ENCODE measurements at regions not wholly inside any gene's neighbourhood (a gene's known extent, or its start where the extent isn't known, plus 50 kb on each side); places are given as distances from the start of the nearest gene placed in this dataset.
"Not testable (repeated sequence)": the region's sequence is repeated elsewhere in the genome, so short reads cannot be mapped to it uniquely, and the experiment has no call there.

- not testable (repeated sequence) for DNase-seq (ENCODE audit: low read depth in 1 of 2, low spot score in 1 of 2)
Measured at GRCh38 chr2:91568391-91569338, 2877.2 kb downstream of the RPIA start.

DNA sequence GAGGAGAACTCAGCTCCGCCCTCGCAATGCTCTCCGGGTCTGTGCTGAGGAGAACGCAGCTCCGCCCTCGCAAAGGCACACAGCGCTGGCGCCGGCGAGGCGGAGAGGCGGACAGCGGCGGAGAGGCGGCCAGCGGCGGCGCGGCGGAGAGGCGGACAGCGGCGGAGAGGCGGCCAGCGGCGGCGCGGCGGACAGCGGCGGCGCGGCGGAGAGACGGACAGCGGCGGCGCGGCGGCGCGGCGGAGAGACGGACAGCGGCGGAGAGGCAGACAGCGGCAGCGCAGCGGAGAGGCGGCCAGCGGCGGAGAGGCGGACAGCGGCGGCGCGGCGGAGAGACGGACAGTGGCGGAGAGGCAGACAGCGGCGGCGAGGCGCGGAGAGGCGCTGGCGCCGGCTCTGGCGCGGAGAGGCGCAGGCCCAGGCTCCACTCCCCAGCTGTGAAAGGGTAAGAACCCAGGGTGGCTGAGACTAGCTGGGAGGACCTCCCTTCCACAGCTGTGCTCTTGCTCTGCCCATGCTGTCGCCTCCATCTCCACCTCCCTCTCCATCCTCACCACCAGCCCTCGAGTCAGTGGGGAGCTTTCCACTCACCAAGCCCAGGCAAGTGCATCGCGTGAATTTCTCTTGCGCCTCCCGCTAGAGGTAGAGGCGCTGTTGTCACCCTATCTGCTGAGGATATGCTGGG, 2879.9 kb downstream of the RPIA start:
- not testable (repeated sequence) for DNase-seq (ENCODE audit: low read depth in 1 of 2, low spot score in 1 of 2)

DNA sequence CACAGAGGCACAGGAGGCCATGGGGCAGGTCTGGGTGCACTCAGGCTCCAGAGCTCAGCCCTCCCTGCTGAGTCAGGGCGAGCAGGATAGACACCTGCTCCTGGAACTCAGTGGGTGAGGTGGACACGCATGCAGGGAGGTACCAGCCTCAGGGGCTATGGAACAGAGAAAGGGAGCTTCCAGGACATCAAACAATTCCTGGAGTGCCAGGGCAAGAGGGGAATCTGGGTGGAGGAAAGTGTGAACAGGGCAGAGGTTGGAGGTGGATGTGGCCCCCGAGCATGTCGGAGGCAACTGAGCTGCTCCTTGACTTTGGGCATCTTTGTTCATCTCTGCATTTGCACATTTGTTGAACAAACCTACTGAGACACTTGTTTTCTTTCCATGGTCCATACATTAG, 2881.5 kb downstream of the RPIA start:
- DNase-seq (ENCODE audit: low read depth in 1 of 2, low spot score in 1 of 2): not testable (repeated sequence)

DNA sequence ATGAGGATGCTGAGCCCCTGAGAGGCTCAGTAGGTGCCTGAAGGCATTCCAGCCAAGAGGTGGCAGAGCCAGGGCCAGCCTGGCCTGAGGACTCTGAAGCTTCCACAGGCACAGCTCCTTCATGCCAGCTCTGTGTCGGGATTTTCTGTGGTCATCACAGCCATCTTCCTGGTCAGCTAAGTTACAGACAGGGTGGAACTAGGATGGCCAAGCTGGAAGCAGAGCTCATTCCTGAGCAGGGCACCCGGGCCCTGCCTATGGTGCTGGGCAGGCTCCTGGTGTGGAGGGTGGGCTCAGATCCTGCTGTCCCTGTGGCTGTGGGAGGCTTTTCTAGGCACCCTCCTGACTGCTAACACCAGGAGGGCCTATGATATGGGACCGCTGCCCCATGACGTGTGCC, 2882.3 kb downstream of the RPIA start:
- DNase-seq (ENCODE audit: low read depth in 1 of 2, low spot score in 1 of 2): not testable (repeated sequence)

DNA sequence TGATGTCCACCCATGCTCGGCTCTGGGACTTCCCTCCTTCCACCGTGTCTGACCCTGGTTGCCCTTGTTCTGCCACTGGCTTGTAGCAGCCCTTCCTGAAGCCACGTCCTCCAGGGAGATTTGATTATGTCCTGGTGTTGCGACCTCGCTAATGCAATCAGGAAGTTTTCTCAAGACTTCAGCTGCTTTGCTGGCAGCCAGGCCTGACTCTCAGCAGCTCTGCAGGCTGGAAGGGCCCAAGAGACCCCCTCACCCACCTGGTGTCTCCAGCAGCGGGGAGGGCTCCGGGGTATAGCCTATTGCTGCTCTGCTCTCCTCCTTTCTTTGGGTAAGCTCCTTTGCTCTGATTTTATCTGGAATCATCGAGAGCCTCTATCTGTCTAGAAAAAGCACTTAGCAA, 2882.8 kb downstream of the RPIA start:
- DNase-seq (ENCODE audit: low read depth in 1 of 2, low spot score in 1 of 2): not testable (repeated sequence)

- DNase-seq (ENCODE audit: low read depth in 1 of 2, low spot score in 1 of 2): not testable (repeated sequence)
Measured at GRCh38 chr2:91575701-91576100, 2884.2 kb downstream of the RPIA start.

DNA sequence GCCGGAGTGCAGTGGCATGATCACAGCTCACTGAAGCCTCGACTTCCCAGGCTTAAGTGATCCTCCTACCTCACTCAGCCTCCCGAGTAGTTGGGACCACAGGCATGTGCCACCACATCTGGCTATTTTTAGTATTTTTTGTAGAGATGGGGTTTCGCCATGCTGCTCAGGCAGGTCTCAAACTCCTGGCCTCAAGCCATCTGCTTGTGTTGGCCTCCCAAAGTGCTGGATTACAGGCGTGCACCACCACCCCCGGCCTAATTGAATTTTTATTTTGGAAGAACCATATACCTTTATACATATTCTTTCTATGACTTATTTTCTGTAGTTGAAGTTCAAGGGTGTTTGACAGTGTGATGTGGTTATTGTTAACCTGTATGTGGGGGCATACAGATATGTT, 2885.9 kb downstream of the RPIA start:
- not testable (repeated sequence) for DNase-seq (ENCODE audit: low read depth in 1 of 2, low spot score in 1 of 2)

DNA sequence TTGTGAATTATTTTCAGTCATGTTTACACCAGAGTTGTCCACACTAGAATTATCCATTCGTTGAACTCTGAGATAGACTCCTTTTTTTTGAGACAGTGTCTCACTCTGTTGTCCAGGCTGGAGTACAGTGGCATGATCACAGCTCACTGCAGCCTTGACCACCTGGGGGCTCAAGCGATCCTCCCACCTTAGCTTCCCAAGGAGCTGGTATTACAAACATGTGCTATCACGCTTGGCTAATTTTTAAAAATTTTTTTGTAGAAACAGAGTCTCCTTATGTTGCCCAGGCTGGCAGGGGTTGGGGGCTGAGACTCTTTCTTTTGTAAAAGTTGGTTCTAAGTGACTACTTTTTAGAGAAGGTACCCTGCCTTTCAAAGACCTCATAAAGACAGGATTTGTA, 2887.2 kb downstream of the RPIA start:
- not testable (repeated sequence) for DNase-seq (ENCODE audit: low read depth in 1 of 2, low spot score in 1 of 2)

GRCh38 chr2:91579555-91579954, 2888.1 kb downstream of the RPIA start:
- DNase-seq (ENCODE audit: low read depth in 1 of 2, low spot score in 1 of 2): not testable (repeated sequence)

GRCh38 chr2:91580043-91580442, 2888.6 kb downstream of the RPIA start:
- not testable (repeated sequence) for DNase-seq (ENCODE audit: low read depth in 1 of 2, low spot score in 1 of 2)

DNA sequence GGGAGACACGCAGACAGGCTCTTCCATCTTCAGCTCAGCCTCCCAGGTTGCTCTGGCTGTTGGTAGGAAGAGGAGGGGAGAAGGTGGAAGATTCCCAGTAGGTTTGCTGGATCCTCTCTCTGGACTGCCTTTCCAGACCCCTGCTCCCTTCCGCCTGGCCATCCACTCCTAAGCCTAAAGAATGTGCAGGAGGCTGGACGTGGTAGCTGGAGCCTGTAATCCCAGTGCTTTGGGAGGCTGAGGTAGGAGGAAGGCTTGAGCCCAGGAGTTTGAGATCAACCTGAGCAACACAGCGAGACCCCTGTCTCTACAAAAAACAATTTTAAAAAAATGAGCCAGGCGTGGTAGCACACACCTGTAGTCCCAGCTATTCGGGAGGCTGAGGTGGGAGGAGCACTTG, 2895.6 kb downstream of the RPIA start:
- not testable (repeated sequence) for DNase-seq (ENCODE audit: low read depth in 1 of 2, low spot score in 1 of 2)

DNA sequence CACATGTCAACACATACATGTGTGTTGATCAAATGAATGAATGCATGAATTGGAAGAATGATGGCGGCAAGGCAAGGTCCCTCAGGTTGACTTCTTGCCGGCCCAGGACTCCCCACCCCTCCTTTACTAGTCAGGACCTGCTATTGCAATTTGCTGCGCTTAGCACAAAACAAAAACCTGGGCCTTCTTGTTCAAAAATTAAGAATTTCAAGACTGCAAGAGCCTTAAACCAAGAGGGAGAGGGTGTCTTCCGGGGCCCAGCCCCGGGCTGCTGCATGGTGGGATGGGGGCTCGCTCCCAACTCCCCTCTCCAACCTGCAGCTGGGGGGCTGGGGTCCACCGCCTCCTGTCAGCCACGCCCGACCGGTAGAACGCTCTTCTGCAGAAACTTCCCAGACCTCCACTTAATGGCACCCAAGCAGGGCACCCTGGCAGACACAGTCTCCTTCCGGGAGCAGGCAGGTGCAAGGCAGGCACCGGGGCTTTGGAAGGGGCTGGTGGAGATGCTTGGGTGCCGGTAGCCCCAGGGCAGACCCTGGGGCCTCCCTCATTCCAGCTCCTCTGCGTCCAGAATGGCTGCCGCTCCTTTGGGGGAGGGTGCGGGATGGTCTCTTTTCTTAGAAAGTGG, 2896.5 kb downstream of the RPIA start:
- not testable (repeated sequence) for DNase-seq (ENCODE audit: low read depth in 1 of 2, low spot score in 1 of 2)

GRCh38 chr2:91588782-91589223, 2897.3 kb downstream of the RPIA start:
- not testable (repeated sequence) for DNase-seq (ENCODE audit: low read depth in 1 of 2, low spot score in 1 of 2)

DNA sequence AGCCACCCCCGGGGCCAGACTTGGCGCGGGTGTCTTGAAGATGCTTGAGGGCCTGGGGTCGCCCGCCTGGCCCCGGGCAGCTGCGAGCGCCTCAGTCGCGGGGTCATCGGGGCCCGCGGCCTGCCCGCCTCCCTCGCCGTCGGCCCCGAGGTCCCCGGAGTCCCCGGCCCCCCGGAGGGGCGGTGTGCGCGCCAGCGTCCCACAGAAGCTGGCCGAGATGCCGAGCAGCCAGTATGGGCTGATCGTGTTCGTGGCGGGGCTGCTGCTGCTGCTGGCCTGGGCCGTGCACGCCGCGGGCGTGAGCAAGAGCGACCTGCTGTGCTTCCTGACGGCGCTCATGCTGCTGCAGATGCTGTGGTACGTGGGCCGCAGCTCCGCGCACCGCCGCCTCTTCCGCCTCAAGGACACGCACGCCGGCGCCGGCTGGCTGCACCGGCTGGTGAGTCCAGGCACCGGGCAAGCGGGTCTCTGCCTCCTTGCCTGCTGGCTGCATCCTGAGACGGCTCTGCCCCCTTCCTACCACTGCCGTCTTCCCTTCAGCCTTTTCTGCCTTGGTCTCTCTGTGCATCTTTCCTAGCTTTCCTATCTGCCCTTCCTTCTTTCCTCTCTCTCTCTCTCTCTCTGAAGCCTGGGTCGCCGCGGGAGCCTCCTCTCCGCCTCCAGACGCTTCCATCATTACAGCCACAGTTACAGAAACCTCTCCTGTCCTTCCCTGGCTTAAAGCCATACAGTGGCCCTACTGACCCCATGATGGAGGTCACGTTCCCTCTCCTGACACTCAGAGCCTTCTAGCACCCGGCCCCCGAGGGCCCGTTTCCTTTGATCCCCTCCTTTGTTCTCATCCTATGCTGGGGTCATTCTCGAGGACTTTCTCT, 2898.2 kb downstream of the RPIA start:
- not testable (repeated sequence) for DNase-seq (ENCODE audit: low read depth in 1 of 2, low spot score in 1 of 2)

DNA sequence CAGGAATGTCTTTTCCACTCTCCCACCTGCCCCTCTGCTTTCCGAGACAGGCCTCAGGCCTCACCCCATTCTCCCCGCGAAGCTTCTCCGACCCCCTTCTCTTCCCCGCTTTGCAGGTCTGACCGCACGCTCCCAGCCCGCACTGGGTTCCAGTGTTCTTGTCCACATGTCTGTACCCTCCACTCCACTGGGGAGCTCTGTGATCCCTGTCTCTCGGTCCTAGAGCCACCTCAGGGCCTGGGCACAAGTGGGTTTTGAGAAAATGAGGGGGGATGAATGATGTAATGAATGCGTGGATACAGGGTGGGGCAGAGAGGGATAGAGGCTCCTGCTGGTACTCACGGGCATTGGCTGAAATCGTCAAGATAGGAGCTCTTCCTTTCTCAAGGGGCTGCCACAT, 2898.9 kb downstream of the RPIA start:
- not testable (repeated sequence) for DNase-seq (ENCODE audit: low read depth in 1 of 2, low spot score in 1 of 2)

GRCh38 chr2:91591066-91591465, 2899.6 kb downstream of the RPIA start:
- DNase-seq (ENCODE audit: low read depth in 1 of 2, low spot score in 1 of 2): not testable (repeated sequence)

DNA sequence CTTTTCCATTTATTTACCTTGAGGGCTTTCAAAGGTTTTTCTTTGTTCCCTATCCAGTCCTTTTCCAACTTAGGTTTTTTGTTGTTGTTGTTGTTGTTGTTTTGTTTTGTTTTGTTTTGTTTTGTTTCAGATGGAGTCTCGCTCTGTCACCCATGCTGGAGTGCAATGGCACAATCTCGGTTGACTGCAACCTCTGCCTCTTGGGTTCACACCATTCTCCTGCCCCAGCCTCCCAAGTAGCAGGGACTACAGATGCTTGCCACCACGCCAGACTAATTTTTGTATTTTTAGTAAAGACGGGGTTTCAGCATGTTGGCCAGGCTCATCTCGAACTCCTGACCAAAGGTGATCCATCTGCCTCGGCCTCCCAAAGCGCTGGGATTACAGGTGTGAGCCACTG, 2906.0 kb downstream of the RPIA start:
- DNase-seq (ENCODE audit: low read depth in 1 of 2, low spot score in 1 of 2): not testable (repeated sequence)

DNA sequence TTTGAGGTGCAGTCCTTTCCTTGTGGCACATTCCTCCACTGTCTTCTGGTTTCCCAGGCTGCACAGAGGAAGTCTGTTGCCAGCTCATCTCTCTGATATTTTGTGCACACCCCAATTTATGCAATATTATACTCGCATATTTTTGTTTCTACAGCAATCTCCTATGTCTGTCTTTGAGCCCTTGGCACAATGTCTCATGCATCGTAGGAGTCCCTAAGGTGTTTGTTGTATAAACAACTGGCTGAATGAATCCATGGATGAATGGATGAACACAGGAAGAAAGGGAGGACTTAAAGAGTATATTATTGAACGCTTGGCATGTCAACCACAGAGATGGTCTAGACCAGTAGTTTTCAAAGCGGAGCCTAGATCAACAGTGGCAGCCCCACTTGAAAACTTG, 2907.0 kb downstream of the RPIA start:
- not testable (repeated sequence) for DNase-seq (ENCODE audit: low read depth in 1 of 2, low spot score in 1 of 2)

- not testable (repeated sequence) for DNase-seq (ENCODE audit: low read depth in 1 of 2, low spot score in 1 of 2)
Measured at GRCh38 chr2:91599000-91599399, 2907.5 kb downstream of the RPIA start.

DNA sequence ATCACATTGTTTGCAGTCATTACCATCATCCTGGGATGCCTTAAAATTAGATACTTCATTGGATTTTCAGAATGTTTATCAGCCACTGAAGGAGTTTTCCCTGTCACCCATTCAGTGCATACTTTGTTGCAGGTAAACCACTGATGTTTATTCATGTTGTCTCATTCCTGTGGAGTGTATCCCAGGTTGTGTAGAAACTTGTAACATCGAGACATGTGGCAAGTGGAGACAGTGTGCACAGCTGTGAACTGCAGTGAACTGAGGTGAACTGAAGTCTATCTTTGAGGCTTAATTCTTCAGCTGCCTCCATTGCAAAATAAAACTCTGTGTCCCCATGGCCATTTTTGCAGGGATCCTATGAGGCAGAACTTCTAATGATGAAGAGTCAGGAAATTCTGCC, 2911.4 kb downstream of the RPIA start:
- not testable (repeated sequence) for DNase-seq (ENCODE audit: low read depth in 1 of 2, low spot score in 1 of 2)

All from activated T-helper 1 cell treated with anti-CD3 and anti-CD28 coated beads, Interleukin-2, amount 50 U/mL, for 16 hours (primary cell).